Stomach (tissue), 8 donors: ENCODE measurements at regions not wholly inside any gene's neighbourhood (a gene's known extent, or its start where the extent isn't known, plus 50 kb on each side); places are given as distances from the start of the nearest gene placed in this dataset.
A peak's percentile ranks its signal among the peaks of the same experiment; 100 is the strongest.

Experiments used
- DNase-seq, 2 donors: peaks; one replicate each; pipeline versions ENCODE4 v3.0.0 to v3.0.0-alpha.2; 2013 to 2019
- H3K27ac ChIP-seq, 5 donors: fragments of 200-600 bp in 4 of 5; sonication (generic) in 4 of 5; one replicate each; pipeline ENCODE4 v1.5.1; 2013 to 2019; ENCODE audit warnings: mild to moderate bottlenecking in 1 of 5, moderate library complexity in 1 of 5
- H3K27me3 ChIP-seq, 3 donors: fragments of 200-600 bp; sonication (generic); one replicate each; pipeline ENCODE4 v1.5.1; 2017 to 2019; ENCODE audit warnings: mixed run types in 1 of 3
- H3K36me3 ChIP-seq, 4 donors: fragments of 200-600 bp; sonication (generic); 1 replicate in 3 of 4; 2 replicates in 1 of 4; pipeline ENCODE4 v1.5.1; 2016 to 2019
- H3K4me1 ChIP-seq, 4 donors: fragments of 200-600 bp; sonication (generic); one replicate each; pipeline ENCODE4 v1.5.1; 2016 to 2019
- H3K4me3 ChIP-seq, 4 donors: fragments of 200-600 bp; sonication (generic) in 3 of 4; one replicate each; pipeline ENCODE4 v1.5.1; 2016 to 2019; ENCODE audit warnings: mild to moderate bottlenecking in 1 of 4
- H3K9me3 ChIP-seq, 4 donors: fragments of 200-600 bp; sonication (generic); one replicate each; pipeline ENCODE4 v1.5.1; 2016 to 2019
- EP300 ChIP-seq: sonication (generic); formaldehyde crosslinking; IDR thresholded peaks from one replicate; pipeline ENCODE4 v1.6.1; 2017; ENCODE audit warnings: antibody characterized with exemption
- POLR2A ChIP-seq, 4 donors: fragments of 450-650 bp; IDR thresholded peaks; one replicate each; pipeline ENCODE4 v1.6.1; 2016; ENCODE audit warnings: antibody characterized with exemption in 4 of 4, control low read depth in 2 of 4, mild to moderate bottlenecking in 1 of 4, moderate library complexity in 1 of 4
- POLR2AphosphoS5 ChIP-seq, 3 donors: sonication (generic); formaldehyde crosslinking; IDR thresholded peaks; one replicate each; pipeline ENCODE4 v1.6.1; 2016; ENCODE audit warnings: antibody characterized with exemption in 3 of 3
- WGBS, 5 donors: extraction: QIAGEN DNeasy Blood & Tissue Kit in 3 of 5; methylation state at CpG; one replicate each; pipeline versions ENCODE4 v1.1.5 to v1.1.7; 2013 to 2018; 5-methylcytosine and 5-hydroxymethylcytosine counted together
- intact Hi-C: fragments of 100-400 bp; cut with DNase I; formaldehyde crosslinking; loops from one replicate; pipeline ENCODE4 v1.15.1; 2023; ENCODE audit warnings: low total_unique reads
- TF ChIP-seq, protein P1 (sequence below), 7 experiments: fragments of 450-650 bp in 4 of 7; fragments of 200-600 bp in 3 of 7; sonication (generic) in 3 of 7; IDR thresholded peaks; one replicate each; pipeline ENCODE4 v1.5.1; 2016 to 2019; ENCODE audit warnings: antibody characterized with exemption in 7 of 7, control low read depth in 2 of 7, mild to moderate bottlenecking in 1 of 7
- donor health status: healthy with polysubstance abuse.
- donor health status: Bipolar disorder and iron deficiency.
- donor health status: healthy.

DNA sequence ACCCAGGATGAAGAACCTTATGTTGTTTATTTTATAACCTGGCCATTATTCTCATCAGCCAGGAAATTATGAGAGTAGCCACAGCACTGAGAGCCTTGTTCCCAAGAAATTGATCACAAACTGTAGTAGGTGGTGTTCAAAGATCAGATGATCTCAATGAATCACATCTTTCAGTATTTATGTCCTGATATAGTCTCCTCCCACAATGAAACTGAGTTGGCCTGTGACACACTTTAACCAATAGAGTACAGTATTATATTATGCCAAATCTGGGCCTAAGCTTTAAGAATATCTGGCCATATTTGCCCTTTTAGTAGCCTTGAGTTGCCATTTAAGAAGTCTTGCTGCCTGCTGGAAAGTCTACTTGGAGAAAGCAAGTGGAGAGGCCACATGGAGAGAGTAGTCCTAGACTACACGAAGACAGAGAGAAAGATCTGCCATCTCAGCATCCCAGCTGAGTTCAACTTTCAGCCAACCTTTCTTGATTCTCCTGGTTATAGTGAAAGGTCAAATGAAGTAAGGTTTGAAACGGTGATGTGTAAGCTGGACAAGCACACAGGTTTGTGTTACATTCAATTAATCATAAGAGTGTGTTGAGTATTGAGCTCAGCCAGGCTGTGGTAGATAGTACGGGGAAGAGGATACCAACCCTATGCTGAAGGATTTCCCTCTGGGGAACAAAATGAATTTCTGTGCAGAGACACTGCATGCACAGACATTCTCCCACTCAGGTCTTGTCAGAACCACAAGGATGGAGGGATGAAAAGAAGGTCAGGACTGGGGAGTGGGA lies 561.8 kb downstream of the SOX6 start:
- 84 to 94% (median 91%) methylated on average over 3 of the region's 3 CpGs for WGBS, 5 donors
- no peak overlapping the region for H3K27ac ChIP-seq
- H3K36me3 ChIP-seq, result no peaks in the 10 kb centered on the region
- H3K4me3 ChIP-seq, result no peak overlapping the region
- no peak for DNase-seq
- peaks cover 0 to 6% (median 0%) of the 10 kb centered on the region in 4 donors for H3K9me3 ChIP-seq
- no peaks in the 10 kb centered on the region for H3K4me1 ChIP-seq
- intact Hi-C loops, result no loop called here
- TF ChIP-seq, protein P1, sequence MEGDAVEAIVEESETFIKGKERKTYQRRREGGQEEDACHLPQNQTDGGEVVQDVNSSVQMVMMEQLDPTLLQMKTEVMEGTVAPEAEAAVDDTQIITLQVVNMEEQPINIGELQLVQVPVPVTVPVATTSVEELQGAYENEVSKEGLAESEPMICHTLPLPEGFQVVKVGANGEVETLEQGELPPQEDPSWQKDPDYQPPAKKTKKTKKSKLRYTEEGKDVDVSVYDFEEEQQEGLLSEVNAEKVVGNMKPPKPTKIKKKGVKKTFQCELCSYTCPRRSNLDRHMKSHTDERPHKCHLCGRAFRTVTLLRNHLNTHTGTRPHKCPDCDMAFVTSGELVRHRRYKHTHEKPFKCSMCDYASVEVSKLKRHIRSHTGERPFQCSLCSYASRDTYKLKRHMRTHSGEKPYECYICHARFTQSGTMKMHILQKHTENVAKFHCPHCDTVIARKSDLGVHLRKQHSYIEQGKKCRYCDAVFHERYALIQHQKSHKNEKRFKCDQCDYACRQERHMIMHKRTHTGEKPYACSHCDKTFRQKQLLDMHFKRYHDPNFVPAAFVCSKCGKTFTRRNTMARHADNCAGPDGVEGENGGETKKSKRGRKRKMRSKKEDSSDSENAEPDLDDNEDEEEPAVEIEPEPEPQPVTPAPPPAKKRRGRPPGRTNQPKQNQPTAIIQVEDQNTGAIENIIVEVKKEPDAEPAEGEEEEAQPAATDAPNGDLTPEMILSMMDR (IDR thresholded peaks at IDR 0.05), result no peak
- TF ChIP-seq POLR2A (IDR thresholded peaks at IDR 0.05), result no peak
- no peak for TF ChIP-seq POLR2AphosphoS5 (IDR thresholded peaks at IDR 0.05)
- TF ChIP-seq EP300, result no peak
- H3K27me3 ChIP-seq, result no peaks in the 10 kb centered on the region

DNA sequence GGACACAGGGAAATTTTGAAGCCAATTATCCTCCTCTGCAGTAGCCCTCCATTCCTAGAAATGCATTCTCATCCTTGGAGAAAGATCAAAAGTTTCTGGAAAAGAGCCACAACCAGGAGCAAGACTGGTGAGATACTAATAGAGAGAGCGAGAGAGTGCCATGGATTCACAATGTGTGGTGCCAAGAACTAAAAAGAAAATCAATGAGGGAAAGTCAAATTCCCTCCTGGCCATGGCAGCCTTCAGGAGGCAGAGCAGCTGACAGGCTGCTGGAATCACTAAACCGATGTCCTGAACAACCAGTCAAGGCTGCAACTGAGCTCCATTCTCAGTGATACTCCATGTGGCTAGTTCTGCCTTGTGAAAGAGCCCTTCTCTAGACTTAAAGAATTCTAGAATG lies 561.0 kb downstream of the SOX6 start:
- no peak overlapping the region for H3K27ac ChIP-seq
- no peak for DNase-seq
- peaks cover 0 to 6% (median 0%) of the 10 kb centered on the region in 4 donors for H3K9me3 ChIP-seq
- no peaks in the 10 kb centered on the region for H3K36me3 ChIP-seq
- TF ChIP-seq POLR2AphosphoS5 (IDR thresholded peaks at IDR 0.05) (no peak), EP300 (no peak), POLR2A (IDR thresholded peaks at IDR 0.05) (no peak)
- TF ChIP-seq, protein P1 (IDR thresholded peaks at IDR 0.05), result no peak
- H3K4me1 ChIP-seq, result peaks cover 0 to 6% (median 0%) of the 10 kb centered on the region in 4 donors
- intact Hi-C loops, result no loop called here
- 85 to 97% (median 91%) methylated on average over 2 of the region's 2 CpGs for WGBS, 5 donors
- no peak overlapping the region for H3K4me3 ChIP-seq
- no peaks in the 10 kb centered on the region for H3K27me3 ChIP-seq

DNA sequence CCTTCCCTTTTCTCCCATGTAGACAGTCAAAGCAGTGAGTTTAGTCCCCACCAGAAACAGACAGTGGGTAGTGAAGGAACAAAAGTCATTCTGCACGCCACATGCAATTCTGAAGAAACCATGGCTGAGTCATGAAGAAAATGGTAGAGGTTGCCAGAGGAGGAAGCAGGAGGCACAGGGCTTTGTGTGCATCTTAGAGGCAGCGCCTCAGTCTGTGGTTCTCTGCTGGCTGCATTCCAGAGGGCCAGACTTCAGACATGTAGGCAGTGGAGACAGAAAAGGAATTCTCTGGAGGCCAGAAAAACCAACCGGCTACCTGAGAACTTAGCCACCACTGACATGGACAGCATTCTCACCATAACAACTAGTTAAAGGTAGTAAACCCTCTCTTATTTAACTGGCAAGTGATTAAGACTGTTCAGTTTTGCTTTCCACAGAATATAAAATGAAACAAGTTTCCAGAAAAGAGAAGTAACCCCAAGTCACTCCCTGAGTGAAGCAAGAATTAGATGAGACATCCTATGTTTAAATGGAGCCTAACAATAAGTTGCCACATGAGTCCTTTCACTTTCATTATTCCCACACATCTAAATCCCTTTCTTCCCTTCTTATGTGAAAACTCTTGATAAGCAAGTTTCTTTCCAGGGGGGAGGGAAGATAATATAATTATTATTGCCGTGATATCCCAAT lies 556.1 kb downstream of the SOX6 start:
- TF ChIP-seq POLR2A (IDR thresholded peaks at IDR 0.05) (no peak), POLR2AphosphoS5 (IDR thresholded peaks at IDR 0.05) (no peak), EP300 (no peak)
- TF ChIP-seq, protein P1 (IDR thresholded peaks at IDR 0.05), result no peak
- H3K27ac ChIP-seq, result peak overlapping the region in 3 of 5 donors; percentile 36 to 85 (median 56)
- intact Hi-C loops, result no loop called here

DNA sequence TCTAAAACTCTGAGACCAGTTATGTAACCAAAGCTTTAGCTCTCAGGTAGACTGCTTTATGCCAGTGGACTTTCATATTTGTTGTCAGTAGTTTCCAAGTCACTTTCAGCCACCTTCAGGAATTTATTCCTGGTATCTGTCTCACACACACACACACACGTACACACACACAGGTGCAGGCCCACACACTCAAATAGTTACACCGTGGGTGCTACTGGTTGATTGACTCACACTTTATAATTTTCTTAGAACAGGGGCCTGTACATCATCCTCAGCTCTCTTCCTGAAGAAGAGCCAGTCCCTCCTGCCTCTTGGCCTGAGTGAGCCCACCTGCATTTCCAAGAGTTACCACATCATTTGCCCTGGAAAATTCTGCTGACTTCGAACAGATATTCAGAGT lies 555.2 kb downstream of the SOX6 start:
- Histone ChIP-seq H3K27me3 (no peaks in the 10 kb centered on the region), H3K9me3 (no peaks in the 10 kb centered on the region), H3K27ac (peak overlapping the region in 1 of 5 donors; percentile 85), H3K4me1 (peaks cover 0 to 11% (median 0%) of the 10 kb centered on the region in 4 donors), H3K4me3 (no peak overlapping the region), H3K36me3 (no peaks in the 10 kb centered on the region)
- intact Hi-C loops, result no loop called here
- no peak for DNase-seq
- TF ChIP-seq, protein P1 (IDR thresholded peaks at IDR 0.05), result no peak
- no peak for TF ChIP-seq EP300
- TF ChIP-seq POLR2A (IDR thresholded peaks at IDR 0.05), result no peak
- TF ChIP-seq POLR2AphosphoS5 (IDR thresholded peaks at IDR 0.05), result no peak
- WGBS, 5 donors, result 75 to 87% (median 83%) methylated on average over 3 of the region's 3 CpGs

More for the DNA sequence above, 556.1 kb downstream of the SOX6 start:
- 33 to 52% (median 45%) methylated on average over 4 of the region's 4 CpGs for WGBS, 5 donors
- Histone ChIP-seq H3K9me3 (no peaks in the 10 kb centered on the region), H3K36me3 (no peaks in the 10 kb centered on the region), H3K4me3 (no peak overlapping the region), H3K27me3 (no peaks in the 10 kb centered on the region), H3K4me1 (peaks cover 0 to 11% (median 0%) of the 10 kb centered on the region in 4 donors)
- peak; percentile 25 to 50 for DNase-seq
